ENCODE measurements at regions not wholly inside any gene's neighbourhood (a gene's known extent, or its start where the extent isn't known, plus 50 kb on each side); places are given as distances from the start of the nearest gene placed in this dataset.

GRCh38 chr5:74372502-74373064 is 267.9 kb downstream of the ENC1 start:
- no peak for DNase-seq

- no peak for DNase-seq
Measured at GRCh38 chr5:74372051-74372450, 268.5 kb downstream of the ENC1 start.

DNA sequence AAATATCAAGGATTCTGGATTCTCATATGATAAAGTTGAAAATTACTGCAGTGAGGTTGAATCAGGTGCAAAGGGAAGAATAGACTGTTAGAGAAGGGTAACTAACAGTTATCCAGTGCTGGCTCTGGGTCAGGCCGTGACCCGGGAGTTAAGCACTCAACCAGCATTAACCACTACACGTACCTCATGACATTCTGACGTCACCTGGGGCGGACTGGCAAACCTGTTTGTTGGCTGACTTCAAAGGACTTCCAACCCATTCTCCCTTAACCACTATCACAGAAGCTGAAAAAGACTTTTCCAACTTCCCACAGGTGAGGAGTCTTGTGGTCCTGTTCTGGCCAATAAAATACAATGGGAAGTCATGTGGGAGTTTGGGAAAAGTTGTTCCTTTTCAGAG is 268.9 kb downstream of the ENC1 start:
- DNase-seq: no peak

DNA sequence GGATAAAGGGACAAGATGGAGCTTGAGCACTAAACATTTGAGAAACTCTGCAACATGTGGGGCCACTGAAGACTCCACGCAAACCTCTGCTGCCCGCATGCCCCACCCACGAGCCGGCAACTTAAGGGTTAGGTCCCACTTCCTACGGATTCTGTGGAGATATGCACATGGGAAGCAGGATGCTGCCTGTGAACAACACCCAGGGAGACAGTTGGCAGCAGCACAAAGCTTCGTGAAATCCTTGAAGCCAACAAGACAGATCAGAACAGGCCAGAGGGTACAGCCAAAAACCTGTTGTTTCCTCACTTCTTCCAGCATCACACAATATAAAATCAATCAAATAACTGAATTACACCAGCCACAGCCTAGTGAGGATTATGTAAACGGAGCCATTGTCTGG is 270.4 kb downstream of the ENC1 start:
- DNase-seq: no peak

DNA sequence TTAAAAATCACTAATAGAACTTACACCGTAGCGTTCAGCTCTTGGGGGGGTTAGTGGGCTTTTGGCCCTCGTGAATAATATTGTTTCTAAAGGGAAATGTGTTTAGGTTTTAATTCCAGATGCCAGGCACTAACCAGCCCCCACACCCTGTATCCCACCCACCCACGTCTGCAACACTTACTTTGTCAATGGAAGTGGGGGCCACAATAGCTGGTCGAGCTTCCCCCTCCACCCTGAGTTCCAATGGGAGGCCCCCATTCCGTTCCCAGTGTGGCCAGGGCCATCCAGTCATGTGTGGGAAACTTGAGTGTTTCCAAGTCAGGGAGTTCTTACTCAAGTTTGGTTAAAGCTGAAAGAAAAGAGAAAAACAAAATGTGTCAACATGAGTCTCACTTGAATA is 271.4 kb downstream of the ENC1 start:
- no peak for DNase-seq

DNA sequence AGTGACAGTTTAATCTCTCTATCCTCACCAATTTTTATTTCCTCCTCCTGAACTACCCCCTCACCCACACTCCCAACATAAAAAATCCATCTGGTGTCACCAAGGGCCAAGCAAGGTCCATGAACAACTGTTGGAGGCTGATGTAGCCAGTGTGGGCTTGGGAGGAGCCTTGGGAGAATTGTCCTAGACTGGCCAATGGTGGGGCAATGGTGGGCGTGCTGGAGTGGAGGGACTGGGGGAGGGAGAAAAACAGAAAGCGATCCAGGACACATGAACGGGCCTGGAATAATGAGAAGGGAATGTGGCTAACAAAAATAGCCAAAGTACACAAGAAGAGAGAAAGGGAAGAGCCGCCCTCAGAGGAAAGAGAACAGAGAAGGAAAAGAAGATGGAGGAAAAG is 272.6 kb downstream of the ENC1 start:
- no peak for DNase-seq

DNA sequence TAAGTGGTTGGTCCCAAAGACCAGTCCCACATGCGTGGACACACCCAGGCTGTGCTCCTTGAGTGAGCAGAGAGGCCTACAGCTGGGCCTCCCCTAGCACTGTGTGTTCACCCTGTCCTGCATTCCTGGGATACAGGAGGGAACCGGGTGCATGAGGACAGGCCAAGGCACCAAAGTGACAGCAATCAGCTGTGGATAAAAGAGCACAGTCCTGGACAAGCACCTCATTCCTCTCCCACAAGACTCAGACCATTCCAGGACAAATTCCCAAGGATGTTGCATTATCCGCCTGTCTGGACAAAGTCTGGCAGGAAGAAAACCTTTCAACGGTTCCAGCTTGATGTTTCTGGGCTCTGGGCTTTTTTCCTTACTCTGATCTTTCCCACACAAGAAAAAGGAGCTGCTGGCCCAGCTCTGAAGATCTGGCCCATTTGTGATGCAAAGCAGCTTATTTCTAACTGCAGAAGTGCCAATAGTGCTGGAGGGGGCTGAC is 273.2 kb downstream of the ENC1 start:
- DNase-seq: no peak

DNA sequence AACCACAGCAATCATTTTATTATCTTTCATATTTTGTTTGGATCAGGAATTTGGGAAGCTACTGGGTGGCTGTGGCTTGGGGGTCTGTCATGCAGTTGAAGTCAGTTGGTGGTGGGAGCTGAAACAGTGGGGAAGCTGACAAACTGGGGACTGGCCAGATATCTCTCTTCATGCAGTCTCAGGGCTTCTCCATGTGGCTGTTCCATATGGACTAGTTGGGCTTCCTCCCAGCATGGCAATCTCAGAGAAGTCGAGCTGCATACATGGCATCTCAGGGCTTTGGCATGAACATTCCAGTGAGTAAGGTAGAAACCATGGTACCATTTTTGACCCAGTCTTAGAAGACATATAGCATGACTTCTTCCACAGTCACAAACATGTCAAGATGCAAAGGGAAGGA is 274.8 kb downstream of the ENC1 start:
- no peak for DNase-seq

- DNase-seq: no peak
Measured at GRCh38 chr5:74364507-74364906, 276.0 kb downstream of the ENC1 start.

DNA sequence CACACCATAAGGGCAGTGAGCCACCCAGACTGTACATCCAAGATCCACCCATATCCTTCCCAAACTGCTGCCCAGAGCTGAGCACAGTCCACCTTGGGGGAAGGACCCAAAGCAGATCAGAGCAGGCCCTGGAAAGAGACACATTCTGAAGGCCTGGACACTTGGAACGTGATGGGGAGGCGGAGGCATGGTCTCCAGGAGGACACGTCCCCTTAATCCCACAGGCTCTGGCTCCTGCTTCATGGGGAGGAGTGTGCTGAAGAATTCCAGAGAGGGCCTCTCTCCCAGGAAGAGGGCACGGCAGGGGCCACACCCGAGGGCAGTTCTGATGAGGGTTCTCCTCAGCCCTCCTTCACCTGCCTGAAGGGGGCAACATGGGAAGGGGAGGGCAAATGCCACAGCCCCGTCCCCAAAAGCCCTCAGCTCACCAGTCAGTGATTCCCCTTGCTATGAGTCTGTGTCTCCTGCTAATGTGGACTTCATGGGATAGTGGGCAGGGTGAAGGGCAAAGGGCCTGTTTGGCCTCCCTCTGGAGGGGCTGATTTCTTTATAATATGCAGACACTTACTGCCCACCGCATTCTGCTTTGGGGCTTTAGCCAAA is 276.8 kb downstream of the ENC1 start:
- no peak for DNase-seq

DNA sequence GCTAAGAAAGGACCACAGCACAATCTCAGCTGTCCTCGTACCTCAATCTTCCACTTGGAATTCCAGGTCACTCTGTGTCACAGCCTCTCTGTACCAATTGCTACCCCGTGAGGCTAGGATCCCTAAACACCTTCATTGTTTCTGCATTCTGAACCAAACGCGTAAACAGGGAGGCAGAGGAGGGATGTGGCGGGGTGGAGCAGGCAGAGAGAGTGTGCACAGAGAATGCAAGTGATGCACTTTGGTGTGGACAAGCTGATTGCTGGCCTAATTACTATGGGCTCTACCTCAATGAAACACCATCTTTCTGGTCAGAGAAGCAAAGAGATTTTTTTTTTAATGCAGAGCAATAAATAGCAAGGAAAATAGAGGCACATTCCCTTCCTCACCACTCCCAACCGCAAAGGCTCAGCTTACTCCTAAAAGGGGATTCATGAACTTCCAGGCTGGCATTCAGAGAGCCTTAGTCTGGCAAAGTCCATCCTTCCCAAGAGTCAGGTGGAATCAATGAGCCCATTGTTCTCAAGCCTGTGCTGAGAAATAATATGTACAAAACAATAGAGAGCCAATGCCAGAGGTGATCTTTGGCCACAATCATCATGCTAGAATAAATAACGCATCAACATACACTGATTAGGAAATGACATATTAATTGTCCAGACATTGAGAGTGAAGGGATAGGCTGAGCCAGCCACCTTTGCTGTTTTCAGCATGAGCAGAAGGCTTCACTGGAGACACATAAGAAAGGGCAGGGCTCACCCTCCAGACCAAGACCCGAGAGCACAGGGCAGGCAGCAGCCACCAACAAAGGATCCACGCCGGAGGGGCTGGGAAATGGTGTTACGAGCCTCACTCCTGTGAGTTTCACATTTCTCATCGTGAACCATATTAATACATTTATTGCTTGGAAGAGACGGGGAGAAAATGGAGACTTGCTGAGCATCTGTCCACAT is 278.8 kb downstream of the ENC1 start:
- DNase-seq: no peak

- DNase-seq: no peak
Measured at GRCh38 chr5:74360535-74361210, 279.9 kb downstream of the ENC1 start.

GRCh38 chr5:74357827-74358226 is 282.7 kb downstream of the ENC1 start:
- peak; percentile 37 for DNase-seq

DNA sequence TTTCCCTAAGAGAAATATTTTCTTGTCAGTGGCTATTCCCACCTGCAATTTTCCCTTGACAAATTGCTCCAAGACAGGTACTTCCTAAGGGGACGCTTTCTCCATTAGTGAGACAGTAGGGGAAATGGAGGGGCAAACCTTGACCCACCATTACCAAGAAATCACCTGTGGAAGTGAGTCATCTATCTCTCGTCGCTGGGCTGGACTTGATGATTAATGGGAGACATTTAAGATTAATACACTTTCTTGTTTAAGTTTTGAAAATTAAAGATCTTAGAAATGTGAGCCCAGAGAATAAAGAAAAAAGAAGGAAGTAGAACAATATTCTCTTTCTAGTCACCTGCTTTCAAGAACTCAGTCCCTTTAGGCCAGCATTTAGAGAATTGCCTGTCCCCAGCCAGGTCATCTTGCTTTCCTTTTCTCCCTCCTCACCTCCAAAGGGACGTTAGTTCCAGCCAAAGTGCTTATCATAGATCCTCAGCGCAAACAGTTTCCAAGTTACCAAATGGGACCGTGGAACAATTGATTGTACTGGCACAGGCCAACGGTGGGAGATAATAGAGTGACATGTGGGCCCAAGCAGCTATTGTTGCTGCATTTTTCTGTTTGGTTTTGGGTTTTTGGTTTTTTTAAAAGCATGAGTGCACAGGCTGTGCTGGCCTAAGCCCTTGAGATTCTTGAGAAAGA is 284.4 kb downstream of the ENC1 start:
- no peak for DNase-seq

GRCh38 chr5:74355041-74355824 is 285.3 kb downstream of the ENC1 start:
- DNase-seq: no peak

DNA sequence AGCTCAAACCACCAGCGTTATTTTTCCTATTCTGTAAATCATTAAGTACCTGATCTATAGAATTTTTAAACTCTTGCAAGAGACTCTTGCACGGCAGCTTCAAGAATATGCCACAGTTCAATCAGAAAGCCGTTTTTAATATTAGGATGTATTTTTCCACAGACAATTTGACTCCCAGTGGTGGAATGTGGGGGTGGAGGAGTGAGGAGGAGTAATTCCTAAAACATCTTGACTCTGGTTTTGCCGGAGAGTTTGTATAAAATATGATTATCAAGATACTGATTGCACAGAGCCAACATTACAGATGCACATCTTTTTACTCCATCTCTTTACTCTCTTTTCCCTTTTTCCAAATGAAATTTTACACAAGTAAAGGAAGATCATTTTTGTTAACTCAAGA is 288.3 kb downstream of the ENC1 start:
- DNase-seq: no peak

DNA sequence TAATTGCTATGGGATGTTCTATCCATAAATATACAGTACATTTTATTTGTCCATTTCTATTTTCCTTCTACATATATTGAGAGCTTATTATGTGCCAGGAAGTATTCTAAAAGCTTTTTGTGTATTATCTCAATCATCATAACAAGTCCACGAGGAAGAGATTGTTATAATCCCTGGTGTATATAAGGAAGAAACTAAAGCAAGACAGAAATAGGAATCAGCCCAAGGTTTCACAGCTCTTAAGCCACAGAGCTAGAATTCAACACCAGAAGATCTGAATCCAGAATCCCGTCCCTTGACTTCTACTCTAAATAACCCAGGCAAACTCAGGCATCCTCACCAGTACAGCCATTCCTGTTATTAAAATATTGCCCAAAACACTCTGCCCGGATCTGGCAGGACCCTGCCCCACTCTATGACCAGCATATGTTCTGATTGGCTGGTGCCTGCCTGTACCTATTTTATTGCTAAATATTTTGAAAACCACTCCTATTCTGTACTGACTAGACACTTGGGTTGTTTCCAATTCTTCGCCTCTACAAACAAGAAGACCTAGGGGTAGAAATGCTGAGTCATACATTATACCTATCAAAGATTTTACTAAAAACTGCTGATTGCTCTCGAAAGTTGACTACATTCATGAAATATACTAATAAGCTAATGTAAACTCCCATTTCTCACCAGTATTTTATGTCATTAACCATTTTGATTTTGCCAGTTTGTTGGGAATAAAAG is 297.4 kb downstream of the ENC1 start:
- peak; percentile 54 for DNase-seq

GRCh38 chr5:74342182-74342581 is 298.3 kb downstream of the ENC1 start:
- no peak for DNase-seq

DNA sequence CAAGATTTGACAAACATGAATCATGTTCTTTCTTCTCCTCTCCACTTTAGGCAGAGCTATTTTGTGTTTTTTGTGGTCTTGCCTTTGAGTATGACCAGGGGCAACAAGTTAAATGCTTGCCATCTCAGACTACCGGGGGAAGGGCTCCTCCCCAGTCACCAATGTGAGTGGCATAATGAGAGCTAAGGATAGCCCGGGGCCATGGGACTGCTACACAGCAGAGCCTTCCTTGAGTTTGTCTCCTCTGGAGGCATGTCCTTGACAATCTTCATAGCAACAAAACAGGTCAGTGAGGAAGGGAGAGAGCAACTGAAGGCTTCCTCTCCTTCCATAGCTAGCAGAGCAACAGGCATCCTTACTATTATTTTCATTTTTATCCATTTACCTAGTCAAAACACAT is 299.3 kb downstream of the ENC1 start:
- DNase-seq: no peak

DNA sequence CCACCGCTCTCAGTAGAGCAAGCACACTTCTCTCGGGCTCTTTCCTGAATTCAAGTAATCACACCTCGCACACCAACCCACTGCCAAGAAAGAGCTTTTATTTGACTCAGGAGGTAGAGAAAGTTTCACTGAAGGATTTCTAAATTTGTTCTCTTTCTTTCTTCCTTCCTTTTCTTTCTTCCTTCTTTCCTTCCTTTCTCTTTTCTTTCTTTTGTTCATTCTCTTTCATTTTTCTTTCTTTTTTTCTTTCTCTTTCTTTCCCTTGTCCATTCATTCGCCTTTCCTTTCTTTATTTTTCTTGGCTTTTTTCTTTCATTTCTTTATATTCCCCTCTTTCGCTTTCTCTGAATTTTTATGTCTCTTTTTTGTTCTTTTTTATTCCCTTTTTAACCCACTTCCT is 300.1 kb downstream of the ENC1 start:
- no peak for DNase-seq

GRCh38 chr5:74337984-74338310 is 302.6 kb downstream of the ENC1 start:
- no peak for DNase-seq
